ENCODE measurements at regions not wholly inside any gene's neighbourhood (a gene's known extent, or its start where the extent isn't known, plus 50 kb on each side); places are given as distances from the start of the nearest gene placed in this dataset.

- TF ChIP-seq CTCF (conservative IDR thresholded peaks at IDR 0.05; ENCODE audit: low read length) (no peak), EZH2phosphoT487 (IDR thresholded peaks at IDR 0.05; ENCODE audit: borderline replicate concordance) (no peak)
Measured at GRCh38 chr1:41980827-41981653, 62.3 kb upstream of the HIVEP3 start.

Data from Loucy (cell line).